Left lung (tissue), 4 donors: ENCODE measurements at regions not wholly inside any gene's neighbourhood (a gene's known extent, or its start where the extent isn't known, plus 50 kb on each side); places are given as distances from the start of the nearest gene placed in this dataset.

Experiments
- ATAC-seq: fragments of 200-7000 bp; cut with Tn5 transposase; one replicate; pipeline ENCODE4 v1.9.1; 2020; ENCODE audit warnings: moderate library complexity
- DNase-seq, 4 donors: peaks; one replicate each; pipeline ENCODE4 v3.0.0-alpha.2; 2013 to 2020
- H3K27ac ChIP-seq, 2 donors: fragments of 200-600 bp; sonication (generic) in 1 of 2; one replicate each; pipeline versions ENCODE4 v1.5.0 to v1.8.0; 2020 to 2021
- H3K27me3 ChIP-seq, 2 donors: fragments of 200-600 bp; sonication (generic) in 1 of 2; one replicate each; pipeline versions ENCODE4 v1.5.0 to v1.8.0; 2020 to 2021
- H3K36me3 ChIP-seq, 2 donors: fragments of 200-600 bp; sonication (generic) in 1 of 2; one replicate each; pipeline versions ENCODE4 v1.5.0 to v1.8.0; 2020 to 2021
- H3K4me1 ChIP-seq, 2 donors: fragments of 200-600 bp; one replicate each; pipeline ENCODE4 v1.8.0; 2021
- H3K4me3 ChIP-seq, 2 donors: fragments of 200-600 bp; sonication (generic) in 1 of 2; one replicate each; pipeline versions ENCODE4 v1.5.0 to v1.8.0; 2020 to 2021; ENCODE audit warnings: mild to moderate bottlenecking in 1 of 2
- H3K9me3 ChIP-seq, 2 donors: fragments of 200-600 bp; sonication (generic) in 1 of 2; one replicate each; pipeline versions ENCODE4 v1.5.0 to v1.8.0; 2020 to 2021
- intact Hi-C, 2 donors: fragments of 100-400 bp; cut with DNase I; formaldehyde crosslinking; loops; one replicate each; pipeline versions ENCODE4 v1.11.2 to v1.14.2; 2022
- TF ChIP-seq, protein P1 (sequence below), 2 donors: fragments of 200-600 bp; sonication (generic) in 1 of 2; IDR thresholded peaks; one replicate each; pipeline versions ENCODE4 v1.5.0 to v1.8.0; 2021; ENCODE audit warnings: antibody characterized with exemption in 2 of 2
- donor health status: DM: no; HTN: yes; CAD: no.
- donor health status: DM: no; HTN: no; CAD: no.

- TF ChIP-seq, protein P1, sequence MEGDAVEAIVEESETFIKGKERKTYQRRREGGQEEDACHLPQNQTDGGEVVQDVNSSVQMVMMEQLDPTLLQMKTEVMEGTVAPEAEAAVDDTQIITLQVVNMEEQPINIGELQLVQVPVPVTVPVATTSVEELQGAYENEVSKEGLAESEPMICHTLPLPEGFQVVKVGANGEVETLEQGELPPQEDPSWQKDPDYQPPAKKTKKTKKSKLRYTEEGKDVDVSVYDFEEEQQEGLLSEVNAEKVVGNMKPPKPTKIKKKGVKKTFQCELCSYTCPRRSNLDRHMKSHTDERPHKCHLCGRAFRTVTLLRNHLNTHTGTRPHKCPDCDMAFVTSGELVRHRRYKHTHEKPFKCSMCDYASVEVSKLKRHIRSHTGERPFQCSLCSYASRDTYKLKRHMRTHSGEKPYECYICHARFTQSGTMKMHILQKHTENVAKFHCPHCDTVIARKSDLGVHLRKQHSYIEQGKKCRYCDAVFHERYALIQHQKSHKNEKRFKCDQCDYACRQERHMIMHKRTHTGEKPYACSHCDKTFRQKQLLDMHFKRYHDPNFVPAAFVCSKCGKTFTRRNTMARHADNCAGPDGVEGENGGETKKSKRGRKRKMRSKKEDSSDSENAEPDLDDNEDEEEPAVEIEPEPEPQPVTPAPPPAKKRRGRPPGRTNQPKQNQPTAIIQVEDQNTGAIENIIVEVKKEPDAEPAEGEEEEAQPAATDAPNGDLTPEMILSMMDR (IDR thresholded peaks at IDR 0.05), result no peak
- ATAC-seq (no peak), DNase-seq (no peak)
- peaks cover 0 to 3% of the 10 kb centered on the region in 2 donors for H3K9me3 ChIP-seq
- no peak overlapping the region for H3K4me3 ChIP-seq
- H3K36me3 ChIP-seq, result no peaks in the 10 kb centered on the region
- intact Hi-C loops, result no loop called here
- peaks cover 7 to 10% of the 10 kb centered on the region in 2 donors for H3K4me1 ChIP-seq
- no peak overlapping the region for H3K27ac ChIP-seq
- no peaks in the 10 kb centered on the region for H3K27me3 ChIP-seq
Observed at GRCh38 chr9:81741103-81741502, 51.8 kb upstream of the TLE1 start.

- no peaks in the 10 kb centered on the region for H3K36me3 ChIP-seq
- no peak for DNase-seq
- intact Hi-C loops, result no loop called here
- H3K9me3 ChIP-seq, result no peaks in the 10 kb centered on the region
- H3K27ac ChIP-seq, result no peak overlapping the region
- no peaks in the 10 kb centered on the region for H3K4me1 ChIP-seq
- TF ChIP-seq, protein P1 (IDR thresholded peaks at IDR 0.05), result no peak
- no peak for ATAC-seq
- H3K4me3 ChIP-seq, result no peak overlapping the region
- no peaks in the 10 kb centered on the region for H3K27me3 ChIP-seq
Observed at GRCh38 chr9:81748091-81748490, 58.7 kb upstream of the TLE1 start.

- ATAC-seq, result no peak
- TF ChIP-seq, protein P1 (IDR thresholded peaks at IDR 0.05), result no peak
- no peaks in the 10 kb centered on the region for H3K9me3 ChIP-seq
- no peaks in the 10 kb centered on the region for H3K36me3 ChIP-seq
- no peaks in the 10 kb centered on the region for H3K27me3 ChIP-seq
- H3K4me3 ChIP-seq, result no peak overlapping the region
- DNase-seq, result no peak
- H3K27ac ChIP-seq, result no peak overlapping the region
- intact Hi-C loops, result no loop called here
- no peaks in the 10 kb centered on the region for H3K4me1 ChIP-seq
Observed at GRCh38 chr9:81753436-81753835, 64.1 kb upstream of the TLE1 start.

- Histone ChIP-seq H3K36me3 (no peaks in the 10 kb centered on the region), H3K27me3 (no peaks in the 10 kb centered on the region), H3K27ac (no peak overlapping the region), H3K9me3 (no peaks in the 10 kb centered on the region), H3K4me1 (no peaks in the 10 kb centered on the region), H3K4me3 (no peak overlapping the region)
- no peak for DNase-seq
- TF ChIP-seq, protein P1 (IDR thresholded peaks at IDR 0.05), result no peak
- intact Hi-C loops, result no loop called here
- no peak for ATAC-seq
Observed at GRCh38 chr9:81754245-81754644, 64.9 kb upstream of the TLE1 start.

GRCh38 chr9:81755721-81756120 lies 66.4 kb upstream of the TLE1 start:
- Histone ChIP-seq H3K27ac (no peak overlapping the region), H3K4me3 (no peak overlapping the region), H3K36me3 (no peaks in the 10 kb centered on the region), H3K9me3 (no peaks in the 10 kb centered on the region), H3K4me1 (no peaks in the 10 kb centered on the region), H3K27me3 (no peaks in the 10 kb centered on the region)
- DNase-seq, result no peak
- no peak for ATAC-seq
- intact Hi-C loops, result no loop called here
- TF ChIP-seq, protein P1 (IDR thresholded peaks at IDR 0.05), result no peak
